ENCODE measurements at regions not wholly inside any gene's neighbourhood (a gene's known extent, or its start where the extent isn't known, plus 50 kb on each side); places are given as distances from the start of the nearest gene placed in this dataset.

GRCh38 chr13:88235441-88235840 lies 564.3 kb downstream of the SLITRK5 start:
- TF ChIP-seq, protein P1, sequence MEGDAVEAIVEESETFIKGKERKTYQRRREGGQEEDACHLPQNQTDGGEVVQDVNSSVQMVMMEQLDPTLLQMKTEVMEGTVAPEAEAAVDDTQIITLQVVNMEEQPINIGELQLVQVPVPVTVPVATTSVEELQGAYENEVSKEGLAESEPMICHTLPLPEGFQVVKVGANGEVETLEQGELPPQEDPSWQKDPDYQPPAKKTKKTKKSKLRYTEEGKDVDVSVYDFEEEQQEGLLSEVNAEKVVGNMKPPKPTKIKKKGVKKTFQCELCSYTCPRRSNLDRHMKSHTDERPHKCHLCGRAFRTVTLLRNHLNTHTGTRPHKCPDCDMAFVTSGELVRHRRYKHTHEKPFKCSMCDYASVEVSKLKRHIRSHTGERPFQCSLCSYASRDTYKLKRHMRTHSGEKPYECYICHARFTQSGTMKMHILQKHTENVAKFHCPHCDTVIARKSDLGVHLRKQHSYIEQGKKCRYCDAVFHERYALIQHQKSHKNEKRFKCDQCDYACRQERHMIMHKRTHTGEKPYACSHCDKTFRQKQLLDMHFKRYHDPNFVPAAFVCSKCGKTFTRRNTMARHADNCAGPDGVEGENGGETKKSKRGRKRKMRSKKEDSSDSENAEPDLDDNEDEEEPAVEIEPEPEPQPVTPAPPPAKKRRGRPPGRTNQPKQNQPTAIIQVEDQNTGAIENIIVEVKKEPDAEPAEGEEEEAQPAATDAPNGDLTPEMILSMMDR (IDR thresholded peaks at IDR 0.05): no peak
- TF ChIP-seq POLR2A (IDR thresholded peaks at IDR 0.05): no peak

Measured in esophagus squamous epithelium (tissue), 4 donors.